Lower leg skin (tissue), 3 donors: ENCODE measurements at regions not wholly inside any gene's neighbourhood (a gene's known extent, or its start where the extent isn't known, plus 50 kb on each side); places are given as distances from the start of the nearest gene placed in this dataset.

Experiments used
- CTCF ChIP-seq, 3 donors: fragments of 450-650 bp; IDR thresholded peaks; one replicate each; pipeline ENCODE4 v1.5.1; 2016; ENCODE audit warnings: antibody characterized with exemption in 3 of 3, mild to moderate bottlenecking in 3 of 3, moderate library complexity in 2 of 3
- POLR2A ChIP-seq, 2 donors: fragments of 450-650 bp; IDR thresholded peaks; one replicate each; pipeline ENCODE4 v1.6.1; 2016 to 2017; ENCODE audit warnings: antibody characterized with exemption in 2 of 2, mild to moderate bottlenecking in 1 of 2, moderate library complexity in 1 of 2

- TF ChIP-seq POLR2A (IDR thresholded peaks at IDR 0.05) (no peak), CTCF (IDR thresholded peaks at IDR 0.05) (no peak)
Observed at GRCh38 chr7:57210212-57210611, 78.0 kb upstream of the ZNF479 start.
